ENCODE measurements at regions not wholly inside any gene's neighbourhood (a gene's known extent, or its start where the extent isn't known, plus 50 kb on each side); places are given as distances from the start of the nearest gene placed in this dataset.
A peak's percentile ranks its signal among the peaks of the same experiment; 100 is the strongest.

- no peak for DNase-seq (ENCODE audit: low spot score)
Measured at GRCh38 chr14:87732562-87732961, 260.4 kb downstream of the GALC start.

GRCh38 chr14:87725318-87725717 is 267.7 kb downstream of the GALC start:
- DNase-seq (ENCODE audit: low spot score), result no peak

- DNase-seq (ENCODE audit: low spot score), result peak; percentile 37
Measured at GRCh38 chr14:87712396-87713090, 280.4 kb downstream of the GALC start.

- no peak for DNase-seq (ENCODE audit: low spot score)
Measured at GRCh38 chr14:87705439-87705896, 287.5 kb downstream of the GALC start.

- no peak for DNase-seq (ENCODE audit: low spot score)
Measured at GRCh38 chr14:87698481-87698880, 294.5 kb downstream of the GALC start.

GRCh38 chr14:87696485-87696884 is 296.5 kb downstream of the GALC start:
- no peak for DNase-seq (ENCODE audit: low spot score)

GRCh38 chr14:87691042-87691881 is 301.7 kb downstream of the GALC start:
- no peak for DNase-seq (ENCODE audit: low spot score)

GRCh38 chr14:87690076-87690613 is 302.8 kb downstream of the GALC start:
- no peak for DNase-seq (ENCODE audit: low spot score)

GRCh38 chr14:87688524-87688923 is 304.5 kb downstream of the GALC start:
- no peak for DNase-seq (ENCODE audit: low spot score)

- no peak for DNase-seq (ENCODE audit: low spot score)
Measured at GRCh38 chr14:87687420-87687819, 305.6 kb downstream of the GALC start.

GRCh38 chr14:87686746-87687145 is 306.2 kb downstream of the GALC start:
- DNase-seq (ENCODE audit: low spot score), result peak; percentile 13

GRCh38 chr14:87679866-87680265 is 313.1 kb downstream of the GALC start:
- no peak for DNase-seq (ENCODE audit: low spot score)

- no peak for DNase-seq (ENCODE audit: low spot score)
Measured at GRCh38 chr14:87678624-87679023, 314.4 kb downstream of the GALC start.

GRCh38 chr14:87676814-87677437 is 316.1 kb downstream of the GALC start:
- DNase-seq (ENCODE audit: low spot score), result no peak

GRCh38 chr14:87667659-87668058 is 325.3 kb downstream of the GALC start:
- DNase-seq (ENCODE audit: low spot score), result no peak

- no peak for DNase-seq (ENCODE audit: low spot score)
Measured at GRCh38 chr14:87656315-87656714, 336.7 kb downstream of the GALC start.

- DNase-seq (ENCODE audit: low spot score), result no peak
Measured at GRCh38 chr14:87652278-87652677, 340.7 kb downstream of the GALC start.

- no peak for DNase-seq (ENCODE audit: low spot score)
Measured at GRCh38 chr14:87644689-87645088, 348.3 kb downstream of the GALC start.

GRCh38 chr14:87643005-87643404 is 350.0 kb downstream of the GALC start:
- peak; percentile 7 for DNase-seq (ENCODE audit: low spot score)

- no peak for DNase-seq (ENCODE audit: low spot score)
Measured at GRCh38 chr14:87640553-87640952, 352.4 kb downstream of the GALC start.

GRCh38 chr14:87638196-87638595 is 354.8 kb downstream of the GALC start:
- no peak for DNase-seq (ENCODE audit: low spot score)

- no peak for DNase-seq (ENCODE audit: low spot score)
Measured at GRCh38 chr14:87635442-87635841, 357.5 kb downstream of the GALC start.

- no peak for DNase-seq (ENCODE audit: low spot score)
Measured at GRCh38 chr14:87632796-87633195, 360.2 kb downstream of the GALC start.
